ENCODE measurements at regions not wholly inside any gene's neighbourhood (a gene's known extent, or its start where the extent isn't known, plus 50 kb on each side); places are given as distances from the start of the nearest gene placed in this dataset.

GRCh38 chr7:68862261-68862660 is 736.0 kb upstream of the AUTS2 start:
- TF ChIP-seq CTCF (IDR thresholded peaks at IDR 0.05; ENCODE audit: low read length) = no peak
- TF ChIP-seq EZH2phosphoT487 (IDR thresholded peaks at IDR 0.05; ENCODE audit: low read length) = no peak
- no peak for TF ChIP-seq EZH2 (optimal IDR thresholded peaks at IDR 0.05; ENCODE audit: low read depth, low read length)
